Spleen (tissue), 11 donors: ENCODE measurements at regions not wholly inside any gene's neighbourhood (a gene's known extent, or its start where the extent isn't known, plus 50 kb on each side); places are given as distances from the start of the nearest gene placed in this dataset.

ENCODE experiments used
- DNase-seq: peaks from one replicate; pipeline ENCODE4 v3.0.0-alpha.2; 2020
- H3K27ac ChIP-seq, 8 donors: fragments of 200-600 bp; sonication (generic) in 7 of 8; 1 replicate in 4 of 8; 2 replicates in 4 of 8; pipeline versions ENCODE4 v1.5.0 to v1.8.0; 2016 to 2021; ENCODE audit warnings: inconsistent platforms in 4 of 8, mild to moderate bottlenecking in 4 of 8, moderate library complexity in 1 of 8
- H3K27me3 ChIP-seq, 7 donors: fragments of 200-600 bp; sonication (generic) in 6 of 7; replicated peaks in 1 of 7; 1 replicate in 4 of 7; 2 replicates in 3 of 7; pipeline versions ENCODE4 v1.5.0 to v1.8.0; 2016 to 2021; ENCODE audit warnings: inconsistent platforms in 3 of 7, mild to moderate bottlenecking in 1 of 7
- H3K36me3 ChIP-seq, 6 donors: fragments of 200-600 bp; sonication (generic) in 5 of 6; 1 replicate in 4 of 6; 2 replicates in 2 of 6; pipeline versions ENCODE4 v1.5.0 to v1.8.0; 2016 to 2021; ENCODE audit warnings: inconsistent platforms in 2 of 6
- H3K4me1 ChIP-seq, 6 donors: fragments of 200-600 bp; sonication (generic) in 5 of 6; 1 replicate in 3 of 6; 2 replicates in 3 of 6; pipeline versions ENCODE4 v1.5.0 to v1.8.0; 2016 to 2021; ENCODE audit warnings: inconsistent platforms in 3 of 6
- H3K4me3 ChIP-seq, 8 donors: fragments of 200-600 bp; sonication (generic) in 7 of 8; 1 replicate in 4 of 8; 2 replicates in 4 of 8; pipeline versions ENCODE4 v1.5.0 to v1.8.0; 2016 to 2021; ENCODE audit warnings: inconsistent platforms in 4 of 8, mild to moderate bottlenecking in 4 of 8, moderate library complexity in 2 of 8
- H3K9me3 ChIP-seq, 8 donors: fragments of 200-600 bp; sonication (generic) in 7 of 8; 1 replicate in 4 of 8; 2 replicates in 4 of 8; pipeline versions ENCODE4 v1.5.0 to v1.8.0; 2016 to 2021; ENCODE audit warnings: inconsistent platforms in 4 of 8
- POLR2A ChIP-seq, 3 donors: fragments of 450-650 bp; IDR thresholded peaks; one replicate each; pipeline ENCODE4 v1.5.1; 2017; ENCODE audit warnings: antibody characterized with exemption in 3 of 3, mild to moderate bottlenecking in 1 of 3
- POLR2AphosphoS5 ChIP-seq, 3 donors: sonication (generic); formaldehyde crosslinking; IDR thresholded peaks; one replicate each; pipeline ENCODE4 v1.5.1; 2017; ENCODE audit warnings: antibody characterized with exemption in 3 of 3
- WGBS, 5 donors: extraction: QIAGEN DNeasy Blood & Tissue Kit in 3 of 5; methylation state at CpG; one replicate each; pipeline versions ENCODE4 v1.1.5 to v1.1.7; 2013 to 2018; 5-methylcytosine and 5-hydroxymethylcytosine counted together
- intact Hi-C: fragments of 100-400 bp; cut with DNase I; formaldehyde crosslinking; loops from one replicate; pipeline ENCODE4 v1.15.0; 2023; ENCODE audit warnings: low total_unique reads
- TF ChIP-seq, protein P1 (sequence below), 11 experiments: fragments of 200-600 bp in 7 of 11; fragments of 450-650 bp in 4 of 11; sonication (generic) in 4 of 11; IDR thresholded peaks in 8 of 11; conservative IDR thresholded peaks in 3 of 11; 1 replicate in 7 of 11; 2 replicates in 4 of 11; pipeline versions ENCODE4 v1.4.0 to v1.8.0; 2016 to 2021; ENCODE audit warnings: antibody characterized with exemption in 11 of 11, inconsistent platforms in 4 of 11, mild to moderate bottlenecking in 1 of 11
- donor health status: healthy with polysubstance abuse.
- donor health status: DM: no; HTN: no; CAD: no; lungs with moderate emphysema.
- donor health status: DM: no; HTN: no; CAD: no.
- donor health status: Bipolar disorder and iron deficiency.
- donor health status: healthy.
- donor health status: DM: no; HTN: no; CAD: no.
- donor health status: DM: yes; HTN: yes; CAD: no.

DNA sequence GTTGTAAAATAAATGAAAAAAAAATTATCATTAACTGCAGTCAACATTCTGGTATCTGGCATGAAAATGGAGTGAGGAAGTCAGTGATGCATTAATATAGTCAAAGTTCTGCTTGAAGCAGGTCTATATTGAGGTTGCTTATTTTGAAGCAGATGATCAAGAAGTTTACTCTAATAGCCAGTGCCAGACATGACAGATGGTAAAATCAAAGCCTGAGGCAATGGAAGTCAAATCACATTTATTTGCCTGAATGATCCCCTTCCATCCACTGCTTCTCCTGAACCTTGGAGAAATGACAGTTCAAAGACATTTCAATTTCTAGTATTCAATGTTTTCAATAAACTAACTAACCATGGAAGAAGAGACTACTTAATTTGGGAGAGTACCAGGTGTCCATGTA lies 430.0 kb downstream of the FAM181B start:
- H3K36me3 ChIP-seq: no peaks in the 10 kb centered on the region
- no peaks in the 10 kb centered on the region for H3K4me1 ChIP-seq
- H3K27me3 ChIP-seq: no peaks in the 10 kb centered on the region
- no peak for DNase-seq
- no peak overlapping the region for H3K27ac ChIP-seq
- no peak overlapping the region for H3K4me3 ChIP-seq
- intact Hi-C loops: no loop called here
- no peaks in the 10 kb centered on the region for H3K9me3 ChIP-seq
- TF ChIP-seq, protein P1, sequence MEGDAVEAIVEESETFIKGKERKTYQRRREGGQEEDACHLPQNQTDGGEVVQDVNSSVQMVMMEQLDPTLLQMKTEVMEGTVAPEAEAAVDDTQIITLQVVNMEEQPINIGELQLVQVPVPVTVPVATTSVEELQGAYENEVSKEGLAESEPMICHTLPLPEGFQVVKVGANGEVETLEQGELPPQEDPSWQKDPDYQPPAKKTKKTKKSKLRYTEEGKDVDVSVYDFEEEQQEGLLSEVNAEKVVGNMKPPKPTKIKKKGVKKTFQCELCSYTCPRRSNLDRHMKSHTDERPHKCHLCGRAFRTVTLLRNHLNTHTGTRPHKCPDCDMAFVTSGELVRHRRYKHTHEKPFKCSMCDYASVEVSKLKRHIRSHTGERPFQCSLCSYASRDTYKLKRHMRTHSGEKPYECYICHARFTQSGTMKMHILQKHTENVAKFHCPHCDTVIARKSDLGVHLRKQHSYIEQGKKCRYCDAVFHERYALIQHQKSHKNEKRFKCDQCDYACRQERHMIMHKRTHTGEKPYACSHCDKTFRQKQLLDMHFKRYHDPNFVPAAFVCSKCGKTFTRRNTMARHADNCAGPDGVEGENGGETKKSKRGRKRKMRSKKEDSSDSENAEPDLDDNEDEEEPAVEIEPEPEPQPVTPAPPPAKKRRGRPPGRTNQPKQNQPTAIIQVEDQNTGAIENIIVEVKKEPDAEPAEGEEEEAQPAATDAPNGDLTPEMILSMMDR (IDR thresholded peaks at IDR 0.05 in 8 of 11, conservative IDR thresholded peaks at IDR 0.05 in 3 of 11): no peak
- TF ChIP-seq POLR2AphosphoS5 (IDR thresholded peaks at IDR 0.05): no peak

DNA sequence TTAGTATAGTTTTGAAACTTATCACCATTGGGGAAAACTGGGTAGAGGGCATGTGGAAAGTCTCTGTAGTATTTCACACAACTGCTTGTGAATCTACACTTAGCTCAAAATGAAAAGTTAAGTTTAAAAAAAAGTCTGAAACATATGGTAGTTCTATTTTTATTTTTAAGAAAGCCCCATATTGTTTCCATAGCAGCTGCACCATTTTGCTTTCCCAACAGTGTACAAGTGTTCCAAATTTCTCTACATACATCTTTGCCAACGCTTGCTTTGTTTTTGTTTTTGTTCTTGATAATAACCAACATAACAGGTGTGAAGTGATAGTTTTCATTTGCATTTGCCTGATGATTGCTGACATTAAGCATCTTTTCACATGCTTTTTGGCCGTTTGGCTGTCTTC lies 445.2 kb downstream of the FAM181B start:
- 58 to 72% (median 66%) methylated on average over 2 of the region's 2 CpGs for WGBS, 5 donors
- Histone ChIP-seq H3K4me1 (no peaks in the 10 kb centered on the region), H3K36me3 (no peaks in the 10 kb centered on the region), H3K4me3 (no peak overlapping the region), H3K9me3 (peaks cover 0 to 10% (median 3%) of the 10 kb centered on the region in 8 donors), H3K27me3 (no peaks in the 10 kb centered on the region), H3K27ac (no peak overlapping the region)
- intact Hi-C loops: no loop called here
- no peak for DNase-seq
- TF ChIP-seq POLR2AphosphoS5 (IDR thresholded peaks at IDR 0.05) (no peak), POLR2A (IDR thresholded peaks at IDR 0.05) (no peak)
- TF ChIP-seq, protein P1 (IDR thresholded peaks at IDR 0.05 in 8 of 11, conservative IDR thresholded peaks at IDR 0.05 in 3 of 11): no peak

DNA sequence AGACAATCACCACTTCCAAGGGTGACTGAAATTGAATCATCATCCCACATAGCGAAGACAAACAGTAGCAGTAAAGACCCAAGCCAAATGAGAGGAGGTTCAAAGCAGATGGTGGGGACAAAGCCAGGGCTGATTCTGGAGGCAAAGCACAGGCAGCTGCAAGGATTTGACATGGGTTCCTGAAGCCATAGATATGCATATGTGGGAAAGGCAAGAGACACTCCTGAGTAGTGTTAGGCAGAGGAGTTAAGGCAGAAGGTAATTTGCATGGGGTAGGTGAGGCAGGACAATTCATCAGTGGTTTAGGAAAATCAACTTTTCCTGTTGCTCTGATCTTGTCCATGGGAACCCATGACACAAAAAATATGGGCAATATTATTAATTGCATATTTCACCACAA lies 462.8 kb downstream of the FAM181B start:
- DNase-seq: no peak

DNA sequence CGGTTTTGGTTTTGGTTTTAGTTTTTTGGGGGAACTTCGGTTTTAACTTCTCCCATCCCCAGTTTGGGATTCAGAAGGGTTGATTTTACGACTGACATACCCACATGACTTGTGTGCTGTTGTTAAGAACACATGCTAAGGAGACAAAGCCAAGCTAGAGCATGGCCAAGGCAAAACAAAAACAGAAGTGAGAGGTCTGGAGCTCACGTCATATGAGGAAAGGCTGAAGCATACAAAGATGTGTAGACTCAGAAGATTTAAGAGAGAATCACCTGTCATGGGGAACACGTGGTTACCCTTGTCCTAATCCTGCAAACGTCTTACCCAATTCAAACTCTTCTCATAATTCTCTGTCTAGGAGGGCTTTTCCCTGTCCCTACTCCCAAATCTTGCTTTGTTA lies 465.0 kb downstream of the FAM181B start:
- no peak for DNase-seq
- TF ChIP-seq POLR2A (IDR thresholded peaks at IDR 0.05) (no peak), POLR2AphosphoS5 (IDR thresholded peaks at IDR 0.05) (no peak)
- TF ChIP-seq, protein P1 (IDR thresholded peaks at IDR 0.05 in 8 of 11, conservative IDR thresholded peaks at IDR 0.05 in 3 of 11): no peak
- Histone ChIP-seq H3K9me3 (no peaks in the 10 kb centered on the region), H3K36me3 (no peaks in the 10 kb centered on the region), H3K4me3 (no peak overlapping the region), H3K4me1 (no peaks in the 10 kb centered on the region), H3K27ac (no peak overlapping the region), H3K27me3 (no peaks in the 10 kb centered on the region)
- 63 to 74% (median 68%) methylated on average over 6 of the region's 6 CpGs for WGBS, 5 donors
- intact Hi-C loops: no loop called here

More for the DNA sequence above, 462.8 kb downstream of the FAM181B start:
- no peaks in the 10 kb centered on the region for H3K4me1 ChIP-seq
- H3K36me3 ChIP-seq: no peaks in the 10 kb centered on the region
- no peak overlapping the region for H3K4me3 ChIP-seq
- no peak overlapping the region for H3K27ac ChIP-seq
- no peaks in the 10 kb centered on the region for H3K27me3 ChIP-seq
- no peaks in the 10 kb centered on the region for H3K9me3 ChIP-seq
- no peak for TF ChIP-seq POLR2A (IDR thresholded peaks at IDR 0.05)
- TF ChIP-seq POLR2AphosphoS5 (IDR thresholded peaks at IDR 0.05): no peak
- TF ChIP-seq, protein P1 (IDR thresholded peaks at IDR 0.05 in 8 of 11, conservative IDR thresholded peaks at IDR 0.05 in 3 of 11): no peak
- WGBS, 5 donors: 88 to 100% (median 91%) methylated on average over 1 of the region's 1 CpG
- intact Hi-C loops: no loop called here
